ENCODE measurements at regions not wholly inside any gene's neighbourhood (a gene's known extent, or its start where the extent isn't known, plus 50 kb on each side); places are given as distances from the start of the nearest gene placed in this dataset.

GRCh38 chr9:10697044-10697443, 84.2 kb upstream of the PTPRD start:
- POLR2A ChIA-PET: no interaction called here
- TF ChIP-seq CTCF (IDR thresholded peaks at IDR 0.05; ENCODE audit: insufficient read depth, low read depth, low read length): no peak
- no peaks in the 10 kb centered on the region for H3K36me3 ChIP-seq (ENCODE audit: control insufficient read depth, insufficient read depth, low read length)
- CTCF ChIA-PET: no interaction called here
- no peak overlapping the region for H3K4me3 ChIP-seq (ENCODE audit: low read depth, low read length)
- no peaks in the 10 kb centered on the region for H3K27me3 ChIP-seq (ENCODE audit: control insufficient read depth, insufficient read depth, low read length)
- DNase-seq (ENCODE audit: low read depth): no peak

- Histone ChIP-seq H3K4me3 (ENCODE audit: low read depth, low read length) (no peak overlapping the region), H3K36me3 (ENCODE audit: control insufficient read depth, insufficient read depth, low read length) (no peaks in the 10 kb centered on the region), H3K27me3 (ENCODE audit: control insufficient read depth, insufficient read depth, low read length) (no peaks in the 10 kb centered on the region)
- DNase-seq (ENCODE audit: low read depth): no peak
- CTCF ChIA-PET: no interaction called here
- POLR2A ChIA-PET: no interaction called here
- TF ChIP-seq CTCF (IDR thresholded peaks at IDR 0.05; ENCODE audit: insufficient read depth, low read depth, low read length): no peak
Observed at GRCh38 chr9:10700291-10700690, 87.5 kb upstream of the PTPRD start.

- ChIA-PET POLR2A (no interaction called here), CTCF (no interaction called here)
- TF ChIP-seq CTCF (IDR thresholded peaks at IDR 0.05; ENCODE audit: insufficient read depth, low read depth, low read length): no peak
- DNase-seq (ENCODE audit: low read depth): no peak
- Histone ChIP-seq H3K36me3 (ENCODE audit: control insufficient read depth, insufficient read depth, low read length) (no peaks in the 10 kb centered on the region), H3K4me3 (ENCODE audit: low read depth, low read length) (no peak overlapping the region), H3K27me3 (ENCODE audit: control insufficient read depth, insufficient read depth, low read length) (no peaks in the 10 kb centered on the region)
Observed at GRCh38 chr9:10700915-10701314, 88.1 kb upstream of the PTPRD start.

DNA sequence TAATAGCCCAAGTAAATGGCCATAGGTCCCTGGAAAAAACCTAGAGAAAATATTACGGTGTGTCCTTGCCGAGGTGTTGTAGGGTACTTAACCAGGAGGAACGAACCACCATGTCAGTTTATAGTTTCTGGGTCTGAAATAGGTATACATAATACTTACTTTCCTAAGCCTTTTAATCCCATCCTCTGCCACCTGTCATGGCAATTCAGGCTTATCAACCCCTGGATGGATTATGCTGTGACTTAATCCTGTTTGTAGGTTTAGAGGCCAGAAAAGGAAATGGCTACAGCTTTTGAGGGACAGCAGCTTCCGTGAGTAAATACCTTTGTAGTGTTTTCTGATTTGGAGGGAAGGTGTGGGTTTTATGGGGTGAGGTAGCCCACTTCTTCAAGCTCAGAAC, 89.1 kb upstream of the PTPRD start:
- H3K36me3 ChIP-seq (ENCODE audit: control insufficient read depth, insufficient read depth, low read length): no peaks in the 10 kb centered on the region
- H3K27me3 ChIP-seq (ENCODE audit: control insufficient read depth, insufficient read depth, low read length): no peaks in the 10 kb centered on the region
- H3K4me3 ChIP-seq (ENCODE audit: low read depth, low read length): no peak overlapping the region
- CTCF ChIA-PET: no interaction called here
- DNase-seq (ENCODE audit: low read depth): no peak
- POLR2A ChIA-PET: no interaction called here
- TF ChIP-seq CTCF (IDR thresholded peaks at IDR 0.05; ENCODE audit: insufficient read depth, low read depth, low read length): no peak

DNA sequence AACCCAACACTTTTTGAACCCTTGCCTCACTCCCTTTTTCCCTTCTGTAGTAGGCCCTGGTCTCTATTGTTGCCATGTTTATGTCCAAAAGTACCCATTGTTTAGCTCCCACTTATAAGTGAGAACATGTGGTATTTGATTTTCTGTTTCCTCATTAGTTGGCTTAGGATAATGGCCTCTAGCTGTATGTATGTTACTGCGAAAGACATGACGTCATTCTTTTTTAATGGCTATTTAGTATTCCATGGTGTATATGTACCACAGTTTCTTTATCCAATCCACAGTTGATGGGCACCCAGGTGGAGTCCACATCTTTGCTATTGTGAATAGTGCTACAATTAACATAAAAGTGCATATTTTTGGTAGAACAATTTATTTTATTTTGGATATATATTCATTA, 90.3 kb upstream of the PTPRD start:
- POLR2A ChIA-PET: no interaction called here

More for the DNA sequence above, 90.3 kb upstream of the PTPRD start:
- CTCF ChIA-PET: no interaction called here
- H3K27me3 ChIP-seq (ENCODE audit: control insufficient read depth, insufficient read depth, low read length): no peaks in the 10 kb centered on the region
- no peak for DNase-seq (ENCODE audit: low read depth)
- H3K36me3 ChIP-seq (ENCODE audit: control insufficient read depth, insufficient read depth, low read length): no peaks in the 10 kb centered on the region
- no peak for TF ChIP-seq CTCF (IDR thresholded peaks at IDR 0.05; ENCODE audit: insufficient read depth, low read depth, low read length)
- no peak overlapping the region for H3K4me3 ChIP-seq (ENCODE audit: low read depth, low read length)
